ENCODE measurements at regions not wholly inside any gene's neighbourhood (a gene's known extent, or its start where the extent isn't known, plus 50 kb on each side); places are given as distances from the start of the nearest gene placed in this dataset.

DNA sequence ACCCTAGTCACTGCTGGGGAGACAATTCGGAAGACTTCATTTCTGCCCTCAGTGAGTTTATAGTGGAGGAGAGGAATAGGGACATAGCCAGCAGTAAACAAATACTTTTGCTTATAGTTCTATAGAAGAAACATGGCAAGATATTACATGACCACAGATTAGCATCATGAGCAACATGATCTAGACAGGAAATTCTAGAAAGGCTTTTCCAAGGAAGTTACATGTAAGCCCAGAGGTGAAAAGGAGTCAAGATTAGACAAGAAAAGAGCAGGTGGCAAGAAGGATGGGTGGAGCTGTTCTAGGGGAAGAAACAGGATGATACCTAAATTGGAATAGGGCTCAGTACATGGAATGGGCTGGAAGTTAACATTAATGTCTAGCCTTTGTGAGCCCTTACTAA, 82.8 kb upstream of the MYO10 start:
- no CpG with 5 or more reads among the region's 1 CpG for WGBS, 2 donors (ENCODE audit: extremely low coverage in 2 of 2, insufficient read length in 2 of 2, insufficient replicate concordance in 1 of 2)
- Histone ChIP-seq H3K4me2 (ENCODE audit: insufficient read depth, low read length, poor library complexity, severe bottlenecking) (no peak overlapping the region), H4K91ac (ENCODE audit: low read depth, low read length, poor library complexity) (no peak overlapping the region), H3K36me3 (replicated peaks in 1 of 2; ENCODE audit: control insufficient read depth in 2 of 2, insufficient read depth in 2 of 2, low read length in 2 of 2) (no peaks in the 10 kb centered on the region), H3K18ac (ENCODE audit: low read length) (no peak overlapping the region), H3K27me3 (ENCODE audit: control insufficient read depth in 3 of 3, insufficient read depth in 3 of 3, low read depth in 1 of 3, low read length in 3 of 3) (no peaks in the 10 kb centered on the region), H2BK12ac (ENCODE audit: low read length) (no peak overlapping the region), H3K79me1 (ENCODE audit: low read depth, low read length) (no peaks in the 10 kb centered on the region), H2AK5ac (ENCODE audit: low read depth, low read length) (no peak overlapping the region), H2BK120ac (ENCODE audit: low read depth, low read length) (no peak overlapping the region), H3K4me3 (ENCODE audit: low read length in 2 of 2) (no peak overlapping the region), H4K8ac (ENCODE audit: low read depth, low read length) (no peak overlapping the region), H3K4me1 (ENCODE audit: control insufficient read depth in 2 of 2, insufficient read depth in 1 of 2, low read depth in 1 of 2, low read length in 2 of 2) (peaks cover 0 to 2% of the 10 kb centered on the region in 2 donors), H3K23ac (ENCODE audit: low read depth, low read length, poor library complexity) (no peak overlapping the region), H2AFZ (ENCODE audit: low read length) (no peak overlapping the region), H2BK5ac (ENCODE audit: low read length) (no peak overlapping the region), H3K4ac (ENCODE audit: low read length) (no peak overlapping the region), H3K9me3 (replicated peaks in 1 of 2; ENCODE audit: control insufficient read depth in 2 of 2, insufficient read depth in 1 of 2, low read depth in 1 of 2, low read length in 2 of 2) (no peaks in the 10 kb centered on the region), H3K14ac (ENCODE audit: low read length) (no peak overlapping the region), H3K9ac (ENCODE audit: low read depth, low read length, poor library complexity) (no peak overlapping the region), H2BK15ac (ENCODE audit: low read length) (no peak overlapping the region), H3K27ac (replicated peaks; ENCODE audit: low read length) (no peak overlapping the region)
- no peak for DNase-seq (ENCODE audit: low spot score)

DNA sequence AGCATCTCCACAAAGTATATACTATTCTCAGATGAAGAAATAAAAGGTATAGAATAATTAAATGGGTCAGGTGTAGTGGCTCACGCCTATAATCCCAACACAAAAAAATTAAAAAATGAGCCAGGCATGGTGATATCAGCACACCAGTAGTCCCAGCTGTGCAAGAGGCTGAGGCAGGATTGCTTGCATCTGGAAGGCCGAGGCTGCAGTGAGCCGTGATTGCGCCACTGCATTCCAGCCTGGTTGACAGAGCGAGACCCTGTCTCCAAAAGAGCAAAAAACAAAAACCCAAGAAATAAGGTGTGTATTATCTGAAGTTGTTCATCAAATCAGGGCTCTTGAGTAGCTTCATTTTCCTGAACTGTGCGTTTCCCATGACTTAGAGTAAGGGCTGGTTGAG, 83.2 kb upstream of the MYO10 start:
- no CpG with 5 or more reads among the region's 6 CpGs for WGBS, 2 donors (ENCODE audit: extremely low coverage in 2 of 2, insufficient read length in 2 of 2, insufficient replicate concordance in 1 of 2)

DNA sequence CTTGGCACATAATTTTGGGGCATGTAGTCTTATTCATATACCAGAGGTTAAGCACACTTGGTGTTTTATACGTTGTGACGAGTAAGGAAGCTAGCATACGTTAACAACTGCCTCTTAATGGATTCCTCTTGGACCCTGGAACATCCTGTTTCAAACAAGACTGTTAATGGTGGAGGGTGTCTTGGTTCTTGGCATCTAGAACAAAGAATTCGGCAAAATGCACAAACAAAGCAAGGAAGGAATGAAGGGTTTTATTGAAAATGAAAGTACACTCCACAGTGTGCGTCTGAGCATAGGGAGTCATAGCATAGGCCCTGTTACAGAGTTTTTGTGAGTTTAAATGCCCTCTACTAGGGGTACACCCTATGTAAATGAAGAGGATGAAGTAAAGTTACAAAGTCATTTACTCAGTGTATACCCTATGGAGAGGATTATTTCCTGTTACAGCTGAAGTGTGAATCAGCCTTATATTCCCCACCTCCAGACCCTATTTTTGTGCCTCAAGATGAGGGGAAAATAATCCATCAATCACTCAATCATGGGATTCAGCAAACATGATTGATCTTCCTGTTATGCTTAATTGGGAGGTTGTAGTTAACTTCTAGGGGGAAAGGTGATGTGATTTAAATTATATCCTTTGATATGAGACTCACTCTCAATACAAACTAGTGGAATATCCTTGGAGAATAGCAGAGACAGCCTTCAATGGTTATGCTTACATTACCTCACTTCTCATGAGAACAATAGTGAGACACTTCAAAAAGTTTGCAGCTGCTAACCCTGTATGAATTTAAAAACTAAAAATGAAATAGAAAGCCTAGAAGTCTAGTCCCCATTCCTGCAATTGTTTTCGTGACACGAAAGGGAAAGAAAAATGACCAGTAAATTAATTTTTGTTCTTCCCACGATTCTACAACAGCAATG, 84.9 kb upstream of the MYO10 start:
- Histone ChIP-seq H3K4me2 (ENCODE audit: insufficient read depth, low read length, poor library complexity, severe bottlenecking) (no peak overlapping the region), H2BK12ac (ENCODE audit: low read length) (no peak overlapping the region), H4K91ac (ENCODE audit: low read depth, low read length, poor library complexity) (no peak overlapping the region), H3K4ac (ENCODE audit: low read length) (no peak overlapping the region), H3K23ac (ENCODE audit: low read depth, low read length, poor library complexity) (no peak overlapping the region), H3K14ac (ENCODE audit: low read length) (no peak overlapping the region), H3K9me3 (replicated peaks in 1 of 2; ENCODE audit: control insufficient read depth in 2 of 2, insufficient read depth in 1 of 2, low read depth in 1 of 2, low read length in 2 of 2) (no peaks in the 10 kb centered on the region), H2AFZ (ENCODE audit: low read length) (no peak overlapping the region), H3K27me3 (ENCODE audit: control insufficient read depth in 3 of 3, insufficient read depth in 3 of 3, low read depth in 1 of 3, low read length in 3 of 3) (no peaks in the 10 kb centered on the region), H3K9ac (ENCODE audit: low read depth, low read length, poor library complexity) (no peak overlapping the region), H3K36me3 (replicated peaks in 1 of 2; ENCODE audit: control insufficient read depth in 2 of 2, insufficient read depth in 2 of 2, low read length in 2 of 2) (no peaks in the 10 kb centered on the region), H3K4me3 (ENCODE audit: low read length in 2 of 2) (no peak overlapping the region), H3K4me1 (ENCODE audit: control insufficient read depth in 2 of 2, insufficient read depth in 1 of 2, low read depth in 1 of 2, low read length in 2 of 2) (peaks cover 0 to 3% of the 10 kb centered on the region in 2 donors), H3K79me1 (ENCODE audit: low read depth, low read length) (no peaks in the 10 kb centered on the region), H4K8ac (ENCODE audit: low read depth, low read length) (no peak overlapping the region), H2BK5ac (ENCODE audit: low read length) (no peak overlapping the region), H2BK15ac (ENCODE audit: low read length) (no peak overlapping the region), H3K18ac (ENCODE audit: low read length) (no peak overlapping the region), H2BK120ac (ENCODE audit: low read depth, low read length) (no peak overlapping the region), H3K27ac (replicated peaks; ENCODE audit: low read length) (no peak overlapping the region), H2AK5ac (ENCODE audit: low read depth, low read length) (no peak overlapping the region)
- no CpG with 5 or more reads among the region's 8 CpGs for WGBS, 2 donors (ENCODE audit: extremely low coverage in 2 of 2, insufficient read length in 2 of 2, insufficient replicate concordance in 1 of 2)
- DNase-seq (ENCODE audit: low spot score) = no peak

More for the DNA sequence above, 83.2 kb upstream of the MYO10 start:
- Histone ChIP-seq H3K4me2 (ENCODE audit: insufficient read depth, low read length, poor library complexity, severe bottlenecking) (no peak overlapping the region), H2BK12ac (ENCODE audit: low read length) (no peak overlapping the region), H2BK120ac (ENCODE audit: low read depth, low read length) (no peak overlapping the region), H2BK15ac (ENCODE audit: low read length) (no peak overlapping the region), H3K27ac (replicated peaks; ENCODE audit: low read length) (no peak overlapping the region), H3K23ac (ENCODE audit: low read depth, low read length, poor library complexity) (no peak overlapping the region), H3K9me3 (replicated peaks in 1 of 2; ENCODE audit: control insufficient read depth in 2 of 2, insufficient read depth in 1 of 2, low read depth in 1 of 2, low read length in 2 of 2) (no peaks in the 10 kb centered on the region), H3K9ac (ENCODE audit: low read depth, low read length, poor library complexity) (no peak overlapping the region), H2BK5ac (ENCODE audit: low read length) (no peak overlapping the region), H3K4me1 (ENCODE audit: control insufficient read depth in 2 of 2, insufficient read depth in 1 of 2, low read depth in 1 of 2, low read length in 2 of 2) (peaks cover 0 to 2% of the 10 kb centered on the region in 2 donors), H3K27me3 (ENCODE audit: control insufficient read depth in 3 of 3, insufficient read depth in 3 of 3, low read depth in 1 of 3, low read length in 3 of 3) (no peaks in the 10 kb centered on the region), H3K36me3 (replicated peaks in 1 of 2; ENCODE audit: control insufficient read depth in 2 of 2, insufficient read depth in 2 of 2, low read length in 2 of 2) (no peaks in the 10 kb centered on the region), H3K4me3 (ENCODE audit: low read length in 2 of 2) (no peak overlapping the region), H4K91ac (ENCODE audit: low read depth, low read length, poor library complexity) (no peak overlapping the region), H3K79me1 (ENCODE audit: low read depth, low read length) (no peaks in the 10 kb centered on the region), H2AFZ (ENCODE audit: low read length) (no peak overlapping the region), H3K18ac (ENCODE audit: low read length) (no peak overlapping the region), H2AK5ac (ENCODE audit: low read depth, low read length) (no peak overlapping the region), H3K14ac (ENCODE audit: low read length) (no peak overlapping the region), H4K8ac (ENCODE audit: low read depth, low read length) (no peak overlapping the region), H3K4ac (ENCODE audit: low read length) (no peak overlapping the region)
- no peak for DNase-seq (ENCODE audit: low spot score)

DNA sequence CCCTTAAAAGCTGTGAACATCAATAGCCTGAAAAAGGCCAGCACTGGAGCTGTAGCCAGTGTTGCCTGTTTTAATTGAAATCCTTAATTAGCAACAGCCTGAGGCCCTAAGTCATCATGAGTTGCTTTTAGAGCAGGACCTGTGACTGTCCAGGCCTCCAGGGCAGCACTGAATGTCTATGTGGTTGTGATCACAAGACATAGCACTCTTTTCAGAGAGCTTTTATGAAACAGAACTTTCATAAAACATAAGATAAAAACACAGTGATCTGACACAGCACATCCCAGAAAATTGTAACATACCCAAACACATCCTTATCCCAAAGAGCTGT, 85.5 kb upstream of the MYO10 start:
- Histone ChIP-seq H3K36me3 (replicated peaks in 1 of 2; ENCODE audit: control insufficient read depth in 2 of 2, insufficient read depth in 2 of 2, low read length in 2 of 2) (no peaks in the 10 kb centered on the region), H3K27me3 (ENCODE audit: control insufficient read depth in 3 of 3, insufficient read depth in 3 of 3, low read depth in 1 of 3, low read length in 3 of 3) (peaks cover 0 to 4% (median 0%) of the 10 kb centered on the region in 3 experiments), H3K14ac (ENCODE audit: low read length) (no peak overlapping the region), H3K9ac (ENCODE audit: low read depth, low read length, poor library complexity) (no peak overlapping the region), H3K4ac (ENCODE audit: low read length) (no peak overlapping the region), H3K4me1 (ENCODE audit: control insufficient read depth in 2 of 2, insufficient read depth in 1 of 2, low read depth in 1 of 2, low read length in 2 of 2) (peaks cover 0 to 3% of the 10 kb centered on the region in 2 donors), H4K91ac (ENCODE audit: low read depth, low read length, poor library complexity) (no peak overlapping the region), H3K9me3 (replicated peaks in 1 of 2; ENCODE audit: control insufficient read depth in 2 of 2, insufficient read depth in 1 of 2, low read depth in 1 of 2, low read length in 2 of 2) (no peaks in the 10 kb centered on the region), H3K27ac (replicated peaks; ENCODE audit: low read length) (no peak overlapping the region), H2AK5ac (ENCODE audit: low read depth, low read length) (no peak overlapping the region), H3K4me2 (ENCODE audit: insufficient read depth, low read length, poor library complexity, severe bottlenecking) (no peak overlapping the region), H2BK120ac (ENCODE audit: low read depth, low read length) (no peak overlapping the region), H2BK15ac (ENCODE audit: low read length) (no peak overlapping the region), H3K4me3 (ENCODE audit: low read length in 2 of 2) (no peak overlapping the region), H4K8ac (ENCODE audit: low read depth, low read length) (no peak overlapping the region), H2AFZ (ENCODE audit: low read length) (no peak overlapping the region), H2BK12ac (ENCODE audit: low read length) (no peak overlapping the region), H3K23ac (ENCODE audit: low read depth, low read length, poor library complexity) (no peak overlapping the region), H3K79me1 (ENCODE audit: low read depth, low read length) (no peaks in the 10 kb centered on the region), H2BK5ac (ENCODE audit: low read length) (no peak overlapping the region), H3K18ac (ENCODE audit: low read length) (no peak overlapping the region)
- no peak for DNase-seq (ENCODE audit: low spot score)

Measured in neuronal stem cell (in vitro differentiated cells).